ENCODE measurements at regions not wholly inside any gene's neighbourhood (a gene's known extent, or its start where the extent isn't known, plus 50 kb on each side); places are given as distances from the start of the nearest gene placed in this dataset.

- no peak for DNase-seq (ENCODE audit: low spot score)
Measured at GRCh38 chr1:235925016-235925415, 58.3 kb upstream of the LYST start.

- no peak for DNase-seq (ENCODE audit: low spot score)
Measured at GRCh38 chr1:235923466-235924021, 56.8 kb upstream of the LYST start.

- DNase-seq (ENCODE audit: low spot score) = peak; percentile 36
Measured at GRCh38 chr1:235920596-235921375, 54.1 kb upstream of the LYST start.

- no peak for DNase-seq (ENCODE audit: low spot score)
Measured at GRCh38 chr1:235919833-235920441, 53.2 kb upstream of the LYST start.

GRCh38 chr1:235919127-235919832, 52.6 kb upstream of the LYST start:
- DNase-seq (ENCODE audit: low spot score) = no peak

GRCh38 chr1:235918465-235918864, 51.8 kb upstream of the LYST start:
- no peak for DNase-seq (ENCODE audit: low spot score)

- peak; percentile 26 for DNase-seq (ENCODE audit: low spot score)
Measured at GRCh38 chr1:235918032-235918431, 51.3 kb upstream of the LYST start.

GRCh38 chr1:235917267-235917811, 50.6 kb upstream of the LYST start:
- DNase-seq (ENCODE audit: low spot score) = no peak

Measured in SK-N-DZ (cell line).